ENCODE measurements at regions not wholly inside any gene's neighbourhood (a gene's known extent, or its start where the extent isn't known, plus 50 kb on each side); places are given as distances from the start of the nearest gene placed in this dataset.

- TF ChIP-seq SRF (IDR thresholded peaks at IDR 0.05; ENCODE audit: low read depth in 2 of 2, low read length in 2 of 2) (no peak), EP300 (IDR thresholded peaks at IDR 0.05; ENCODE audit: borderline replicate concordance in 1 of 2, control insufficient read depth in 1 of 2, low read depth in 2 of 2, low read length in 2 of 2) (no peak), SIX5 (IDR thresholded peaks at IDR 0.05; ENCODE audit: low read depth, low read length, severe bottlenecking) (no peak)
Measured at GRCh38 chr2:97355887-97356286, 233.8 kb downstream of the ANKRD36B start.
